HFF-Myc (cell line): ENCODE measurements at regions not wholly inside any gene's neighbourhood (a gene's known extent, or its start where the extent isn't known, plus 50 kb on each side); places are given as distances from the start of the nearest gene placed in this dataset.

Experiments used
- DNase-seq: peaks from one replicate; pipeline ENCODE4 v3.0.0-alpha.2; 2011; ENCODE audit warnings: low read depth; ENCODE audit errors: extremely low read depth
- H3K4me3 ChIP-seq: replicated peaks from 2 replicates; pipeline ENCODE4 v1.5.1; 2011; ENCODE audit warnings: low read depth, mild to moderate bottlenecking, control low read depth, low read length
- CTCF ChIP-seq: IDR thresholded peaks from 2 replicates; pipeline ENCODE4 v1.5.1; 2012; ENCODE audit warnings: mild to moderate bottlenecking, low read depth, low read length, control low read depth; ENCODE audit errors: missing control alignments

- H3K4me3 ChIP-seq: no peak overlapping the region
- no peak for TF ChIP-seq CTCF
- DNase-seq: no peak
Observed at GRCh38 chr15:69941706-69942495, 155.8 kb downstream of the TLE3 start.

- no peak for TF ChIP-seq CTCF
- DNase-seq: no peak
- no peak overlapping the region for H3K4me3 ChIP-seq
Observed at GRCh38 chr15:69943637-69944036, 154.1 kb downstream of the TLE3 start.

- no peak for TF ChIP-seq CTCF
- DNase-seq: no peak
- no peak overlapping the region for H3K4me3 ChIP-seq
Observed at GRCh38 chr15:69945729-69946128, 152.0 kb downstream of the TLE3 start.

GRCh38 chr15:69946870-69947269 is 150.8 kb downstream of the TLE3 start:
- TF ChIP-seq CTCF: no peak
- no peak for DNase-seq
- H3K4me3 ChIP-seq: no peak overlapping the region

- DNase-seq: no peak
- no peak for TF ChIP-seq CTCF
- H3K4me3 ChIP-seq: no peak overlapping the region
Observed at GRCh38 chr15:69947394-69947793, 150.3 kb downstream of the TLE3 start.

- TF ChIP-seq CTCF: no peak
- H3K4me3 ChIP-seq: no peak overlapping the region
- DNase-seq: no peak
Observed at GRCh38 chr15:69949485-69949884, 148.2 kb downstream of the TLE3 start.
